Neural cell (in vitro differentiated cells): ENCODE measurements at regions not wholly inside any gene's neighbourhood (a gene's known extent, or its start where the extent isn't known, plus 50 kb on each side); places are given as distances from the start of the nearest gene placed in this dataset.

Source experiments
- H2AFZ ChIP-seq: fragments of 200-600, 300-800 bp; sonication (generic), shearing (Covaris generic); 2 replicates; pipeline ENCODE4 v1.6.0; 2014; ENCODE audit warnings: low read depth, mild to moderate bottlenecking, antibody characterized with exemption, low read length, moderate library complexity
- H3F3A ChIP-seq: fragments of 200-600 bp; shearing (Covaris generic); 2 replicates; pipeline ENCODE4 v1.6.1; 2016; ENCODE audit warnings: mild to moderate bottlenecking, moderate library complexity, mixed read lengths, antibody characterized with exemption, low read length; ENCODE audit not compliant: insufficient read depth, poor library complexity, severe bottlenecking
- H3K27ac ChIP-seq: fragments of 200-600, 300-800 bp; sonication (generic), shearing (Covaris generic); 2 replicates; pipeline ENCODE4 v1.5.1; 2014; ENCODE audit warnings: mild to moderate bottlenecking, low read length, moderate library complexity
- H3K27me3 ChIP-seq: fragments of 300-800, 200-600 bp; sonication (generic), shearing (Covaris generic); 2 replicates; pipeline ENCODE4 v1.6.0; 2014; ENCODE audit warnings: mild to moderate bottlenecking, low read depth, low read length, moderate library complexity; ENCODE audit not compliant: insufficient read depth
- H3K36me3 ChIP-seq: fragments of 300-800, 200-600 bp; sonication (generic), shearing (Covaris generic); 2 replicates; pipeline ENCODE4 v1.5.1; 2014; ENCODE audit warnings: mild to moderate bottlenecking, antibody characterized with exemption, low read length, moderate library complexity; ENCODE audit not compliant: insufficient read depth
- H3K4me2 ChIP-seq: fragments of 300-800, 200-600 bp; sonication (generic), shearing (Covaris generic); 2 replicates; pipeline ENCODE4 v1.6.0; 2014; ENCODE audit warnings: mild to moderate bottlenecking, low read length
- H3K4me3 ChIP-seq: fragments of 300-800, 200-600 bp; sonication (generic), shearing (Covaris generic); 2 replicates; pipeline ENCODE4 v1.5.1; 2014; ENCODE audit warnings: mild to moderate bottlenecking, low read length, moderate library complexity
- H3K79me2 ChIP-seq: fragments of 200-600 bp; shearing (Covaris generic); replicated peaks from 2 replicates; pipeline ENCODE4 v1.6.0; 2014; ENCODE audit warnings: mild to moderate bottlenecking, low read length, moderate library complexity; ENCODE audit not compliant: insufficient read depth
- H3K9ac ChIP-seq: fragments of 300-800, 200-600 bp; sonication (generic), shearing (Covaris generic); 2 replicates; pipeline ENCODE4 v1.6.1; 2016; ENCODE audit warnings: mild to moderate bottlenecking, low read length, mixed read lengths
- H3K9me2 ChIP-seq: fragments of 200-600 bp; shearing (Covaris generic); 2 replicates; pipeline ENCODE4 v1.6.1; 2016; ENCODE audit warnings: mild to moderate bottlenecking, low read length, mixed read lengths; ENCODE audit not compliant: insufficient read depth
- H3K9me3 ChIP-seq: fragments of 200-600, 300-800 bp; sonication (generic), shearing (Covaris generic); 2 replicates; pipeline ENCODE4 v1.6.1; 2016; ENCODE audit warnings: mild to moderate bottlenecking, mixed run types, low read length, moderate library complexity, mixed read lengths
- H4K20me1 ChIP-seq: fragments of 200-600 bp; shearing (Covaris generic); 2 replicates; pipeline ENCODE4 v1.6.1; 2016; ENCODE audit warnings: mild to moderate bottlenecking, mixed run types; ENCODE audit not compliant: insufficient read depth
- EP300 ChIP-seq: fragments of 450-650 bp; conservative IDR thresholded peaks from 2 replicates; pipeline ENCODE4 v1.6.1; 2014; ENCODE audit warnings: antibody characterized with exemption, mild to moderate bottlenecking, moderate library complexity; ENCODE audit not compliant: poor library complexity, severe bottlenecking
- EZH2 ChIP-seq: fragments of 200-600, 300-800 bp; shearing (Covaris generic), sonication (generic); IDR thresholded peaks from 2 replicates; pipeline ENCODE4 v1.6.1; 2014; ENCODE audit warnings: antibody characterized with exemption, low read length, borderline replicate concordance, mild to moderate bottlenecking; ENCODE audit not compliant: insufficient read depth, poor library complexity, severe bottlenecking
- MXI1 ChIP-seq: fragments of 450-650 bp; conservative IDR thresholded peaks from 2 replicates; pipeline ENCODE4 v1.6.1; 2014; ENCODE audit warnings: antibody characterized with exemption, mild to moderate bottlenecking; ENCODE audit not compliant: poor library complexity, severe bottlenecking
- POLR2AphosphoS5 ChIP-seq: IDR thresholded peaks from 2 replicates; pipeline ENCODE4 v1.6.1; 2012
- RAD21 ChIP-seq: fragments of 450-650 bp; conservative IDR thresholded peaks from 2 replicates; pipeline ENCODE4 v1.6.1; 2014; ENCODE audit warnings: antibody characterized with exemption, mild to moderate bottlenecking, moderate library complexity
- SMC3 ChIP-seq: fragments of 450-650 bp; conservative IDR thresholded peaks from 2 replicates; pipeline ENCODE4 v1.6.1; 2014; ENCODE audit warnings: antibody characterized with exemption, mild to moderate bottlenecking, moderate library complexity; ENCODE audit not compliant: poor library complexity
- TAF1 ChIP-seq: IDR thresholded peaks from 2 replicates; pipeline ENCODE4 v1.6.1; 2012; ENCODE audit warnings: low read depth
- TF ChIP-seq, protein P1 (sequence below): fragments of 450-650 bp; IDR thresholded peaks from 2 replicates; pipeline ENCODE4 v1.5.1; 2014; ENCODE audit warnings: antibody characterized with exemption, mild to moderate bottlenecking, moderate library complexity; ENCODE audit not compliant: poor library complexity, severe bottlenecking
- TF ChIP-seq, protein P2 (sequence below): IDR thresholded peaks from 2 replicates; pipeline ENCODE4 v1.6.1; 2012; ENCODE audit warnings: borderline replicate concordance

DNA sequence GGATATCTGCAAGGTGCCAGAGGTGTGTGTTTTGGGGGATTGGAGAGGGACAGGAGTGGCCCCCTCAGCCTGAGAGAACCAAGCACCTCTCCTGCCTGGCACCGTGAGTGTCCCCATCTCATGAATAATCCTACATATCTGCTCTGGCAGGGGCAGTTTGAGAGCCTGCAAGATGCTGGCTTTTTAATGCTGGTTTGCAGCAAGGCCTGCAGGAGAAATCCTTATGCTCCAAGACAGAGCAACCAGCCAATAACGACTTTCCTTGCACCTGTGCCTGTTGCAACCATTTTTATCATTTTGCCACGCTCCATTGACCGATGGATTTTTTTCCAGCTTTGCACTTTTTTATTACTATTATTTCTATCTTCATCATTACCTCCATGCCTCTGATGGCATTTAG, 259.4 kb upstream of the SKOR2 start:
- H3K9ac ChIP-seq = no peak overlapping the region
- no peak for TF ChIP-seq TAF1
- TF ChIP-seq POLR2AphosphoS5 = no peak
- TF ChIP-seq SMC3 = no peak
- TF ChIP-seq, protein P1, sequence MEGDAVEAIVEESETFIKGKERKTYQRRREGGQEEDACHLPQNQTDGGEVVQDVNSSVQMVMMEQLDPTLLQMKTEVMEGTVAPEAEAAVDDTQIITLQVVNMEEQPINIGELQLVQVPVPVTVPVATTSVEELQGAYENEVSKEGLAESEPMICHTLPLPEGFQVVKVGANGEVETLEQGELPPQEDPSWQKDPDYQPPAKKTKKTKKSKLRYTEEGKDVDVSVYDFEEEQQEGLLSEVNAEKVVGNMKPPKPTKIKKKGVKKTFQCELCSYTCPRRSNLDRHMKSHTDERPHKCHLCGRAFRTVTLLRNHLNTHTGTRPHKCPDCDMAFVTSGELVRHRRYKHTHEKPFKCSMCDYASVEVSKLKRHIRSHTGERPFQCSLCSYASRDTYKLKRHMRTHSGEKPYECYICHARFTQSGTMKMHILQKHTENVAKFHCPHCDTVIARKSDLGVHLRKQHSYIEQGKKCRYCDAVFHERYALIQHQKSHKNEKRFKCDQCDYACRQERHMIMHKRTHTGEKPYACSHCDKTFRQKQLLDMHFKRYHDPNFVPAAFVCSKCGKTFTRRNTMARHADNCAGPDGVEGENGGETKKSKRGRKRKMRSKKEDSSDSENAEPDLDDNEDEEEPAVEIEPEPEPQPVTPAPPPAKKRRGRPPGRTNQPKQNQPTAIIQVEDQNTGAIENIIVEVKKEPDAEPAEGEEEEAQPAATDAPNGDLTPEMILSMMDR = no peak
- no peak for TF ChIP-seq EP300
- TF ChIP-seq MXI1 = no peak
- TF ChIP-seq, protein P2, sequence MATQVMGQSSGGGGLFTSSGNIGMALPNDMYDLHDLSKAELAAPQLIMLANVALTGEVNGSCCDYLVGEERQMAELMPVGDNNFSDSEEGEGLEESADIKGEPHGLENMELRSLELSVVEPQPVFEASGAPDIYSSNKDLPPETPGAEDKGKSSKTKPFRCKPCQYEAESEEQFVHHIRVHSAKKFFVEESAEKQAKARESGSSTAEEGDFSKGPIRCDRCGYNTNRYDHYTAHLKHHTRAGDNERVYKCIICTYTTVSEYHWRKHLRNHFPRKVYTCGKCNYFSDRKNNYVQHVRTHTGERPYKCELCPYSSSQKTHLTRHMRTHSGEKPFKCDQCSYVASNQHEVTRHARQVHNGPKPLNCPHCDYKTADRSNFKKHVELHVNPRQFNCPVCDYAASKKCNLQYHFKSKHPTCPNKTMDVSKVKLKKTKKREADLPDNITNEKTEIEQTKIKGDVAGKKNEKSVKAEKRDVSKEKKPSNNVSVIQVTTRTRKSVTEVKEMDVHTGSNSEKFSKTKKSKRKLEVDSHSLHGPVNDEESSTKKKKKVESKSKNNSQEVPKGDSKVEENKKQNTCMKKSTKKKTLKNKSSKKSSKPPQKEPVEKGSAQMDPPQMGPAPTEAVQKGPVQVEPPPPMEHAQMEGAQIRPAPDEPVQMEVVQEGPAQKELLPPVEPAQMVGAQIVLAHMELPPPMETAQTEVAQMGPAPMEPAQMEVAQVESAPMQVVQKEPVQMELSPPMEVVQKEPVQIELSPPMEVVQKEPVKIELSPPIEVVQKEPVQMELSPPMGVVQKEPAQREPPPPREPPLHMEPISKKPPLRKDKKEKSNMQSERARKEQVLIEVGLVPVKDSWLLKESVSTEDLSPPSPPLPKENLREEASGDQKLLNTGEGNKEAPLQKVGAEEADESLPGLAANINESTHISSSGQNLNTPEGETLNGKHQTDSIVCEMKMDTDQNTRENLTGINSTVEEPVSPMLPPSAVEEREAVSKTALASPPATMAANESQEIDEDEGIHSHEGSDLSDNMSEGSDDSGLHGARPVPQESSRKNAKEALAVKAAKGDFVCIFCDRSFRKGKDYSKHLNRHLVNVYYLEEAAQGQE = no peak
- TF ChIP-seq RAD21 = no peak
- no peak for TF ChIP-seq EZH2
- no peaks in the 10 kb centered on the region for H3F3A ChIP-seq
- H2AFZ ChIP-seq = no peak overlapping the region
- H3K36me3 ChIP-seq = no peaks in the 10 kb centered on the region
- no peak overlapping the region for H3K4me3 ChIP-seq
- H3K9me2 ChIP-seq = no peaks in the 10 kb centered on the region
- H4K20me1 ChIP-seq = no peaks in the 10 kb centered on the region
- no peak overlapping the region for H3K27ac ChIP-seq
- peaks cover 4% of the 10 kb centered on the region for H3K9me3 ChIP-seq
- H3K27me3 ChIP-seq = no peaks in the 10 kb centered on the region
- H3K4me2 ChIP-seq = no peak overlapping the region
- no peaks in the 10 kb centered on the region for H3K79me2 ChIP-seq

DNA sequence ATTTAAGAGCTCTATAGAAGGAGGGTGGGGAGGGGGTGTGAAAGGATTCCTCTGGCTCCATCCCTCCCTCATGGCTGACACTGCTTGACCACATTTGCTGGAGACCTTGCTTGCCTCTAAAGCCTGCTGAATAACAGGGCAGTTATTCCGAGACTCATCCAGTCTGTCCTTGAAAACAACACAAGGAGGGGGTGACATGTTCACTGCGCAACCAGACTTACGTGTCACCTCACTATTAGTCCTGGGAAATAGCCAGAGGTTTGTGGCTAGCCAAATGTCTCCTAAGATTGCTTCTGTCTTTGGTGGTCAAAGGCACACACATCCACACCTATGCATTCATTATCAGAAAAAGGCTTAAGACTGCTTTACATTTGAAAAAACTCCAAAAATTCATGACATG, 256.2 kb upstream of the SKOR2 start:
- H3K4me3 ChIP-seq = no peak overlapping the region
- H3K79me2 ChIP-seq = no peaks in the 10 kb centered on the region
- H3K36me3 ChIP-seq = no peaks in the 10 kb centered on the region
- no peaks in the 10 kb centered on the region for H3K27me3 ChIP-seq
- H3F3A ChIP-seq = no peaks in the 10 kb centered on the region
- H3K9me2 ChIP-seq = no peaks in the 10 kb centered on the region
- no peak overlapping the region for H3K4me2 ChIP-seq
- H3K9ac ChIP-seq = no peak overlapping the region
- no peaks in the 10 kb centered on the region for H4K20me1 ChIP-seq
- TF ChIP-seq POLR2AphosphoS5 (no peak), EP300 (no peak), EZH2 (no peak), TAF1 (no peak), RAD21 (no peak), SMC3 (no peak), MXI1 (no peak)
- TF ChIP-seq, protein P1 = no peak
- TF ChIP-seq, protein P2 = no peak
- no peak overlapping the region for H3K27ac ChIP-seq
- no peaks in the 10 kb centered on the region for H3K9me3 ChIP-seq
- H2AFZ ChIP-seq = no peak overlapping the region
